HepG2 (cell line): ENCODE measurements at regions not wholly inside any gene's neighbourhood (a gene's known extent, or its start where the extent isn't known, plus 50 kb on each side); places are given as distances from the start of the nearest gene placed in this dataset.

ENCODE experiments used
- ATF7 ChIP-seq, 2 experiments: fragments of 450-650 bp in 1 of 2; sonication (generic) in 1 of 2; formaldehyde crosslinking in 1 of 2; IDR thresholded peaks; 2 replicates each; pipeline versions ENCODE4 v1.4.0 to v1.6.1; 2016 to 2020; ENCODE audit warnings: antibody characterized with exemption in 1 of 2, mild to moderate bottlenecking in 1 of 2, missing genetic modification reagents in 1 of 2
- FOXO1 ChIP-seq: sonication (generic); formaldehyde crosslinking; IDR thresholded peaks from 2 replicates; pipeline ENCODE4 v1.4.0; 2020; ENCODE audit warnings: missing genetic modification reagents
- HIVEP1 ChIP-seq: sonication (generic); formaldehyde crosslinking; IDR thresholded peaks from 2 replicates; pipeline ENCODE4 v1.4.0; 2020; ENCODE audit warnings: mild to moderate bottlenecking, missing genetic modification reagents
- IKZF4 ChIP-seq: sonication (generic); formaldehyde crosslinking; IDR thresholded peaks from 2 replicates; pipeline ENCODE4 v1.5.1; 2020; ENCODE audit warnings: borderline replicate concordance, mild to moderate bottlenecking, low read depth, missing genetic modification reagents; ENCODE audit errors: not compliant biosample characterization
- IRX3 ChIP-seq: sonication (generic); formaldehyde crosslinking; IDR thresholded peaks from 2 replicates; pipeline ENCODE4 v1.8.1; 2023; ENCODE audit warnings: mild to moderate bottlenecking, low read depth, missing genetic modification reagents, borderline replicate concordance
- JDP2 ChIP-seq: sonication (generic); formaldehyde crosslinking; IDR thresholded peaks from 2 replicates; pipeline ENCODE4 v1.8.1; 2022; ENCODE audit warnings: missing genetic modification reagents, borderline replicate concordance
- NR2F6 ChIP-seq, 2 experiments: IDR thresholded peaks; 2 replicates each; pipeline ENCODE4 v1.6.1; 2016; ENCODE audit warnings: antibody characterized with exemption in 1 of 2, mild to moderate bottlenecking in 1 of 2
- PHF20 ChIP-seq: sonication (generic); formaldehyde crosslinking; IDR thresholded peaks from 2 replicates; pipeline ENCODE4 v1.5.0; 2020; ENCODE audit warnings: mild to moderate bottlenecking, missing genetic modification reagents
- RELA ChIP-seq: sonication (generic); formaldehyde crosslinking; IDR thresholded peaks from 2 replicates; pipeline ENCODE4 v1.4.0; 2020; ENCODE audit warnings: missing genetic modification reagents
- RXRA ChIP-seq: sonication (generic); formaldehyde crosslinking; IDR thresholded peaks from 2 replicates; pipeline ENCODE4 v1.5.1; 2020; ENCODE audit warnings: missing genetic modification reagents
- SP4 ChIP-seq: sonication (generic); formaldehyde crosslinking; IDR thresholded peaks from 2 replicates; pipeline ENCODE4 v1.8.1; 2023; ENCODE audit warnings: mild to moderate bottlenecking, missing genetic modification reagents
- SPEN ChIP-seq: sonication (generic); formaldehyde crosslinking; IDR thresholded peaks from 2 replicates; pipeline ENCODE4 v1.5.1; 2020; ENCODE audit warnings: low read depth, mild to moderate bottlenecking, missing genetic modification reagents
- SRY ChIP-seq: sonication (generic); formaldehyde crosslinking; IDR thresholded peaks from 2 replicates; pipeline ENCODE4 v1.8.0; 2022; ENCODE audit warnings: mild to moderate bottlenecking, missing genetic modification reagents
- WIZ ChIP-seq: sonication (generic); formaldehyde crosslinking; IDR thresholded peaks from 2 replicates; pipeline ENCODE4 v1.5.1; 2020; ENCODE audit warnings: mild to moderate bottlenecking, missing genetic modification reagents
- ZMAT3 ChIP-seq: sonication (generic); formaldehyde crosslinking; conservative IDR thresholded peaks from 2 replicates; pipeline ENCODE4 v1.7.0; 2021; ENCODE audit warnings: missing genetic modification reagents
- ZNF33A ChIP-seq: sonication (generic); formaldehyde crosslinking; IDR thresholded peaks from 2 replicates; pipeline ENCODE4 v1.5.1; 2020; ENCODE audit warnings: missing genetic modification reagents, mild to moderate bottlenecking, moderate library complexity, borderline replicate concordance
- ZNF724P ChIP-seq: sonication (generic); formaldehyde crosslinking; IDR thresholded peaks from 2 replicates; pipeline ENCODE4 v1.8.0; 2022; ENCODE audit warnings: missing genetic modification reagents, borderline replicate concordance
- TF ChIP-seq, protein P1 (sequence below): sonication (generic); formaldehyde crosslinking; IDR thresholded peaks from 2 replicates; pipeline ENCODE4 v1.5.0; 2020; ENCODE audit warnings: mild to moderate bottlenecking, missing genetic modification reagents, borderline replicate concordance
- TF ChIP-seq, protein P2 (sequence below): sonication (generic); formaldehyde crosslinking; IDR thresholded peaks from 2 replicates; pipeline ENCODE4 v1.5.1; 2020; ENCODE audit warnings: missing genetic modification reagents, mild to moderate bottlenecking, borderline replicate concordance
- TF ChIP-seq, protein P3 (sequence below): sonication (generic); formaldehyde crosslinking; IDR thresholded peaks from 2 replicates; pipeline ENCODE4 v1.4.0; 2020; ENCODE audit warnings: missing genetic modification reagents

DNA sequence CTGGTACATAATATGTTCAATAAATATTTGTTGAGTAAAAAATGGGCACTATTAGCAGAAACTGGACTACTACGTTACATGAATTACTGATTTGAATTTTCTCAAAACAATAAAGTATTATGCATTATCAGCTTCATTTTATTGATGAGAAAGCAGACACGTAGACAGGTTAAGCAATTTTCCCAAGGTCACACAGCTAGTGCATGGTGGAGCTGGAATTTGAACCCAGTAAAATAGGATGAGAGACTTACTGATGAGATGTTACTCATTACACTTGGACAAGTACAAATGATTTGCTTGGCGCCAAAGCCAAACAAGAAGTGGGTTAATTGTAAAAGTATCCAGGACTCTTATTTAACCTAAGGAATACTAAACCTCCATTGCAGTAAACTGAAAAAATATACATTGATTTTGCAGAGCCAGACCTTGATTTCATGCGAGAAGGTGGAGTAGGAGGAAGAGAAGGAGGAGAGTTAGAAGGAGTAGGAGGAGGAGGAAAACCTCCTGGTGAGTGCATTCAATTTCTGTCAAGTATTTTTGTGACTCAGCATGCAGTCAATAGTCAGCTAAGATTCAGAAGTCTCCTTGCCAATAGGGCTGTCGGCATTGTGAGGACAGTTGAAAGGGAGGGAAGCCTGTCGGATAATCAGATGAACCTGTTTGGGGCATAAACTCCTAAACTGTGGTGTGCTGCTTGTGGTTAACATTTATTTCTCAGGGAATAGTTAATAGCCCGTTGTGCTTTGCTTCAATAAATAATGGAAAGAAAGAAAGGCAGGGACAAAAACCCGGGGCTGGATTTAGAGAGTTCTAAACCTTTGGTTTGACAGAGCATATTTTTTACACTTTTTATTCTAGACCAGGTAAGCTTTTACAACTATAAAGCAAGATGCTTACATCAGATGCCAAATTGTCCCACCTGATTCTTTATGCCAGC lies 77.0 kb upstream of the TACR1 start (continued):
- TF ChIP-seq WIZ (CRISPR knock-in tag) = no peak
- no peak for TF ChIP-seq HIVEP1 (CRISPR knock-in tag)
- TF ChIP-seq, protein P1, sequence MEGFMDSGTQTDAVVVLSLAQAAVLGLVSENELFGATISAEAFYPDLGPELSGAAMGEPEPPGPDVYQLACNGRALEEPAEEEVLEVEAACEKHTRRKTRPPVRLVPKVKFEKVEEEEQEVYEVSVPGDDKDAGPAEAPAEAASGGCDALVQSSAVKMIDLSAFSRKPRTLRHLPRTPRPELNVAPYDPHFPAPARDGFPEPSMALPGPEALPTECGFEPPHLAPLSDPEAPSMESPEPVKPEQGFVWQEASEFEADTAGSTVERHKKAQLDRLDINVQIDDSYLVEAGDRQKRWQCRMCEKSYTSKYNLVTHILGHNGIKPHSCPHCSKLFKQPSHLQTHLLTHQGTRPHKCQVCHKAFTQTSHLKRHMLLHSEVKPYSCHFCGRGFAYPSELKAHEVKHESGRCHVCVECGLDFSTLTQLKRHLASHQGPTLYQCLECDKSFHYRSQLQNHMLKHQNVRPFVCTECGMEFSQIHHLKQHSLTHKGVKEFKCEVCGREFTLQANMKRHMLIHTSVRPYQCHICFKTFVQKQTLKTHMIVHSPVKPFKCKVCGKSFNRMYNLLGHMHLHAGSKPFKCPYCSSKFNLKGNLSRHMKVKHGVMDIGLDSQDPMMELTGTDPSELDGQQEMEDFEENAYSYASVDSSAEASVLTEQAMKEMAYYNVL (CRISPR knock-in tag) = no peak
- TF ChIP-seq ZMAT3 (CRISPR knock-in tag) = no peak
- no peak for TF ChIP-seq SRY (CRISPR knock-in tag)
- no peak for TF ChIP-seq ZNF724P (CRISPR knock-in tag)
- TF ChIP-seq IKZF4 = no peak
- TF ChIP-seq RELA (CRISPR knock-in tag) = no peak
- no peak for TF ChIP-seq RXRA (CRISPR knock-in tag)
- TF ChIP-seq SP4 (CRISPR knock-in tag) = no peak
- no peak for TF ChIP-seq JDP2 (CRISPR knock-in tag)
- no peak for TF ChIP-seq SPEN (CRISPR knock-in tag)
- TF ChIP-seq, protein P2, sequence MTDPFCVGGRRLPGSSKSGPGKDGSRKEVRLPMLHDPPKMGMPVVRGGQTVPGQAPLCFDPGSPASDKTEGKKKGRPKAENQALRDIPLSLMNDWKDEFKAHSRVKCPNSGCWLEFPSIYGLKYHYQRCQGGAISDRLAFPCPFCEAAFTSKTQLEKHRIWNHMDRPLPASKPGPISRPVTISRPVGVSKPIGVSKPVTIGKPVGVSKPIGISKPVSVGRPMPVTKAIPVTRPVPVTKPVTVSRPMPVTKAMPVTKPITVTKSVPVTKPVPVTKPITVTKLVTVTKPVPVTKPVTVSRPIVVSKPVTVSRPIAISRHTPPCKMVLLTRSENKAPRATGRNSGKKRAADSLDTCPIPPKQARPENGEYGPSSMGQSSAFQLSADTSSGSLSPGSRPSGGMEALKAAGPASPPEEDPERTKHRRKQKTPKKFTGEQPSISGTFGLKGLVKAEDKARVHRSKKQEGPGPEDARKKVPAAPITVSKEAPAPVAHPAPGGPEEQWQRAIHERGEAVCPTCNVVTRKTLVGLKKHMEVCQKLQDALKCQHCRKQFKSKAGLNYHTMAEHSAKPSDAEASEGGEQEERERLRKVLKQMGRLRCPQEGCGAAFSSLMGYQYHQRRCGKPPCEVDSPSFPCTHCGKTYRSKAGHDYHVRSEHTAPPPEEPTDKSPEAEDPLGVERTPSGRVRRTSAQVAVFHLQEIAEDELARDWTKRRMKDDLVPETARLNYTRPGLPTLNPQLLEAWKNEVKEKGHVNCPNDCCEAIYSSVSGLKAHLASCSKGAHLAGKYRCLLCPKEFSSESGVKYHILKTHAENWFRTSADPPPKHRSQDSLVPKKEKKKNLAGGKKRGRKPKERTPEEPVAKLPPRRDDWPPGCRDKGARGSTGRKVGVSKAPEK (CRISPR knock-in tag) = no peak
- TF ChIP-seq ATF7 (IDR thresholded peaks at IDR 0.05) = no peak
- no peak for TF ChIP-seq ATF7 (CRISPR knock-in tag; IDR thresholded peaks at IDR 0.05)
- TF ChIP-seq ZNF33A = no peak
- no peak for TF ChIP-seq NR2F6 (IDR thresholded peaks at IDR 0.05)
- no peak for TF ChIP-seq NR2F6 (CRISPR knock-in tag; IDR thresholded peaks at IDR 0.05)
- TF ChIP-seq PHF20 (CRISPR knock-in tag) = no peak
- TF ChIP-seq FOXO1 (CRISPR knock-in tag) = no peak
- TF ChIP-seq IRX3 (CRISPR knock-in tag) = no peak
- TF ChIP-seq, protein P3, sequence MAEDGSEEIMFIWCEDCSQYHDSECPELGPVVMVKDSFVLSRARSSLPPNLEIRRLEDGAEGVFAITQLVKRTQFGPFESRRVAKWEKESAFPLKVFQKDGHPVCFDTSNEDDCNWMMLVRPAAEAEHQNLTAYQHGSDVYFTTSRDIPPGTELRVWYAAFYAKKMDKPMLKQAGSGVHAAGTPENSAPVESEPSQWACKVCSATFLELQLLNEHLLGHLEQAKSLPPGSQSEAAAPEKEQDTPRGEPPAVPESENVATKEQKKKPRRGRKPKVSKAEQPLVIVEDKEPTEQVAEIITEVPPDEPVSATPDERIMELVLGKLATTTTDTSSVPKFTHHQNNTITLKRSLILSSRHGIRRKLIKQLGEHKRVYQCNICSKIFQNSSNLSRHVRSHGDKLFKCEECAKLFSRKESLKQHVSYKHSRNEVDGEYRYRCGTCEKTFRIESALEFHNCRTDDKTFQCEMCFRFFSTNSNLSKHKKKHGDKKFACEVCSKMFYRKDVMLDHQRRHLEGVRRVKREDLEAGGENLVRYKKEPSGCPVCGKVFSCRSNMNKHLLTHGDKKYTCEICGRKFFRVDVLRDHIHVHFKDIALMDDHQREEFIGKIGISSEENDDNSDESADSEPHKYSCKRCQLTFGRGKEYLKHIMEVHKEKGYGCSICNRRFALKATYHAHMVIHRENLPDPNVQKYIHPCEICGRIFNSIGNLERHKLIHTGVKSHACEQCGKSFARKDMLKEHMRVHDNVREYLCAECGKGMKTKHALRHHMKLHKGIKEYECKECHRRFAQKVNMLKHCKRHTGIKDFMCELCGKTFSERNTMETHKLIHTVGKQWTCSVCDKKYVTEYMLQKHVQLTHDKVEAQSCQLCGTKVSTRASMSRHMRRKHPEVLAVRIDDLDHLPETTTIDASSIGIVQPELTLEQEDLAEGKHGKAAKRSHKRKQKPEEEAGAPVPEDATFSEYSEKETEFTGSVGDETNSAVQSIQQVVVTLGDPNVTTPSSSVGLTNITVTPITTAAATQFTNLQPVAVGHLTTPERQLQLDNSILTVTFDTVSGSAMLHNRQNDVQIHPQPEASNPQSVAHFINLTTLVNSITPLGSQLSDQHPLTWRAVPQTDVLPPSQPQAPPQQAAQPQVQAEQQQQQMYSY (CRISPR knock-in tag) = 0 out of 2 replicates have a peak, but pooled peaks have one; percentile 51
